AG09319 (cell line): ENCODE measurements at regions not wholly inside any gene's neighbourhood (a gene's known extent, or its start where the extent isn't known, plus 50 kb on each side); places are given as distances from the start of the nearest gene placed in this dataset.

Experiments used
- DNase-seq: peaks from one replicate; pipeline ENCODE4 v3.0.0-alpha.2; 2010; ENCODE audit warnings: low read depth; ENCODE audit errors: extremely low read depth
- CTCF ChIP-seq: IDR thresholded peaks from 2 replicates; pipeline ENCODE4 v1.5.1; 2011; ENCODE audit warnings: low read depth, mild to moderate bottlenecking, inconsistent platforms, low read length, moderate library complexity

- TF ChIP-seq CTCF: no peak
- DNase-seq: no peak
These were observed 367.6 kb downstream of the CDH11 start for GRCh38 chr16:64754279-64754678.

DNA sequence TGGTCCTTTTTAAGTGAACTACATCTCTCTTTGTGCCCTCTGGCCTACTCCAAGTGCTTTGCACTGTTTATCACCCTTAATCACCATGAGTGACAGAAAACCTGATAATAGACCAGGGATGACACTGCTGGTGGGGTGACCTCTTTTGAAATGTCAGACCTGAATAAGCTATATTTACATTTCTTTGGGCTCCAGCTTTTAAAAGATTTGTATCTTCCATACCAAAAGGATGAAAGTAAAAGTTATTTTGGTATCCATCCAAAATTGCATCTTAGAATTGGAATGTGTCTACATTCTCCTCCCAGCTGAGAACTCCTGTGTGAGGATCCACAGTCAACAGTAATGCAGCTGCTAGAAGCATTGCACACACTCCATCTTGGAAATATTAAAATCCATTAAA, 370.0 kb downstream of the CDH11 start:
- no peak for DNase-seq
- TF ChIP-seq CTCF: no peak

DNA sequence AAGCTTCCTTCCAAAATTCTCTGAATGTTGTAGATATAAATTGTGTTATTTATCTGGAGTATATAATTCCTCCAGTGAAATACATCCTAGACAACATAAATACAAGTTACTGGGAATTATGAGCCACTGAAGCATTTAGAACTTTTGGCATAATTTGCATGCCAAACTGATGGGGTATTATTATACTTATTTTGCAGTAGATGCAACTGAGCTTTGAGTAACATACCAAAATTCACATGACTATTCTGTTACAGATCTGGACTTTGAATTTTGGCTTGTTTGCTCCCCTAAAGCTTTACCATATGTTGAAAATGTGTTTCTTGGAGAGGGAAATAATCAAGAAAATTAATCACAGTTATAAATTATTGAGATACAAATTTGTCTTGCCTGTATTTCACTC, 372.5 kb downstream of the CDH11 start:
- TF ChIP-seq CTCF: no peak
- DNase-seq: no peak

GRCh38 chr16:64745258-64745930, 376.5 kb downstream of the CDH11 start:
- DNase-seq: no peak
- TF ChIP-seq CTCF: no peak

GRCh38 chr16:64742455-64743223, 379.2 kb downstream of the CDH11 start:
- TF ChIP-seq CTCF: no peak

GRCh38 chr16:64740261-64740660, 381.6 kb downstream of the CDH11 start:
- no peak for TF ChIP-seq CTCF
- DNase-seq: no peak

More at GRCh38 chr16:64742455-64743223, 379.2 kb downstream of the CDH11 start:
- DNase-seq: no peak

- no peak for TF ChIP-seq CTCF
- no peak for DNase-seq
These were observed 383.4 kb downstream of the CDH11 start for GRCh38 chr16:64738321-64738960.
